ENCODE measurements at regions not wholly inside any gene's neighbourhood (a gene's known extent, or its start where the extent isn't known, plus 50 kb on each side); places are given as distances from the start of the nearest gene placed in this dataset.
"Not testable (repeated sequence)": the region's sequence is repeated elsewhere in the genome, so short reads cannot be mapped to it uniquely, and the experiment has no call there.

DNA sequence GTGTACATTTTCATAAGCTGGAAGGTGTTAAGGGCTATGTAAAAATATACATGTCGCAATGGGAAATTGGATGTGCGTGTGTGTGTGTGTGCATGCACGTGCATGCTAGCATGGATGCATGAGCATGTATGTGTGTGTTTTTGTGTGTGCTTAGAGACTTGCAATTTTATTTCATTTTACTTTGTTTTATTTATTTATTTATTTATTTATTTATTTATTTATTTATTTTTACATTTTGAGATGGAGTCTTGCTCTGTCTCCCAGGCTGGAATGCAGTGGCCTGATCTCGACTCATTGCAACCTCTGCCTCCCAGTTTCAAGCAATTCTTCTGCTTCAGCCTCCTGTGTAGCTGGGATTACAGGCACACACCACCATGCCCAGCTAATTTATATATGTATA is 50.4 kb upstream of the CDH9 start:
- TF ChIP-seq, protein P1, sequence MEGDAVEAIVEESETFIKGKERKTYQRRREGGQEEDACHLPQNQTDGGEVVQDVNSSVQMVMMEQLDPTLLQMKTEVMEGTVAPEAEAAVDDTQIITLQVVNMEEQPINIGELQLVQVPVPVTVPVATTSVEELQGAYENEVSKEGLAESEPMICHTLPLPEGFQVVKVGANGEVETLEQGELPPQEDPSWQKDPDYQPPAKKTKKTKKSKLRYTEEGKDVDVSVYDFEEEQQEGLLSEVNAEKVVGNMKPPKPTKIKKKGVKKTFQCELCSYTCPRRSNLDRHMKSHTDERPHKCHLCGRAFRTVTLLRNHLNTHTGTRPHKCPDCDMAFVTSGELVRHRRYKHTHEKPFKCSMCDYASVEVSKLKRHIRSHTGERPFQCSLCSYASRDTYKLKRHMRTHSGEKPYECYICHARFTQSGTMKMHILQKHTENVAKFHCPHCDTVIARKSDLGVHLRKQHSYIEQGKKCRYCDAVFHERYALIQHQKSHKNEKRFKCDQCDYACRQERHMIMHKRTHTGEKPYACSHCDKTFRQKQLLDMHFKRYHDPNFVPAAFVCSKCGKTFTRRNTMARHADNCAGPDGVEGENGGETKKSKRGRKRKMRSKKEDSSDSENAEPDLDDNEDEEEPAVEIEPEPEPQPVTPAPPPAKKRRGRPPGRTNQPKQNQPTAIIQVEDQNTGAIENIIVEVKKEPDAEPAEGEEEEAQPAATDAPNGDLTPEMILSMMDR (conservative IDR thresholded peaks at IDR 0.05; ENCODE audit: low read depth in 2 of 2) = not testable (repeated sequence)
- TF ChIP-seq POLR2AphosphoS5 (IDR thresholded peaks at IDR 0.05; ENCODE audit: low read depth); EZH2phosphoT487 (IDR thresholded peaks at IDR 0.05; ENCODE audit: unreplicated experiment); JUNB (IDR thresholded peaks at IDR 0.05; ENCODE audit: unreplicated experiment): not testable (repeated sequence)
- TF ChIP-seq, protein P2, sequence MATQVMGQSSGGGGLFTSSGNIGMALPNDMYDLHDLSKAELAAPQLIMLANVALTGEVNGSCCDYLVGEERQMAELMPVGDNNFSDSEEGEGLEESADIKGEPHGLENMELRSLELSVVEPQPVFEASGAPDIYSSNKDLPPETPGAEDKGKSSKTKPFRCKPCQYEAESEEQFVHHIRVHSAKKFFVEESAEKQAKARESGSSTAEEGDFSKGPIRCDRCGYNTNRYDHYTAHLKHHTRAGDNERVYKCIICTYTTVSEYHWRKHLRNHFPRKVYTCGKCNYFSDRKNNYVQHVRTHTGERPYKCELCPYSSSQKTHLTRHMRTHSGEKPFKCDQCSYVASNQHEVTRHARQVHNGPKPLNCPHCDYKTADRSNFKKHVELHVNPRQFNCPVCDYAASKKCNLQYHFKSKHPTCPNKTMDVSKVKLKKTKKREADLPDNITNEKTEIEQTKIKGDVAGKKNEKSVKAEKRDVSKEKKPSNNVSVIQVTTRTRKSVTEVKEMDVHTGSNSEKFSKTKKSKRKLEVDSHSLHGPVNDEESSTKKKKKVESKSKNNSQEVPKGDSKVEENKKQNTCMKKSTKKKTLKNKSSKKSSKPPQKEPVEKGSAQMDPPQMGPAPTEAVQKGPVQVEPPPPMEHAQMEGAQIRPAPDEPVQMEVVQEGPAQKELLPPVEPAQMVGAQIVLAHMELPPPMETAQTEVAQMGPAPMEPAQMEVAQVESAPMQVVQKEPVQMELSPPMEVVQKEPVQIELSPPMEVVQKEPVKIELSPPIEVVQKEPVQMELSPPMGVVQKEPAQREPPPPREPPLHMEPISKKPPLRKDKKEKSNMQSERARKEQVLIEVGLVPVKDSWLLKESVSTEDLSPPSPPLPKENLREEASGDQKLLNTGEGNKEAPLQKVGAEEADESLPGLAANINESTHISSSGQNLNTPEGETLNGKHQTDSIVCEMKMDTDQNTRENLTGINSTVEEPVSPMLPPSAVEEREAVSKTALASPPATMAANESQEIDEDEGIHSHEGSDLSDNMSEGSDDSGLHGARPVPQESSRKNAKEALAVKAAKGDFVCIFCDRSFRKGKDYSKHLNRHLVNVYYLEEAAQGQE (IDR thresholded peaks at IDR 0.05; ENCODE audit: unreplicated experiment) = not testable (repeated sequence)

Measured in GM23338 (cell line).